MM.1S (cell line): ENCODE measurements at regions not wholly inside any gene's neighbourhood (a gene's known extent, or its start where the extent isn't known, plus 50 kb on each side); places are given as distances from the start of the nearest gene placed in this dataset.
A peak's percentile ranks its signal among the peaks of the same experiment; 100 is the strongest.

Source experiments
- DNase-seq: peaks from one replicate; pipeline ENCODE4 v3.0.0-alpha.2; 2015
- H2AFZ ChIP-seq: fragments of 300-600 bp; sonication (generic); 2 replicates; pipeline ENCODE4 v1.6.0; 2016; ENCODE audit warnings: antibody characterized with exemption, low read length
- H3F3A ChIP-seq: fragments of 300-600 bp; sonication (generic); 2 replicates; pipeline ENCODE4 v1.6.1; 2016; ENCODE audit warnings: mild to moderate bottlenecking, antibody characterized with exemption, low read length, moderate library complexity, mixed read lengths; ENCODE audit not compliant: insufficient read depth
- H3K27ac ChIP-seq: fragments of 300-600 bp; sonication (generic); 2 replicates; pipeline ENCODE4 v1.5.1; 2016; ENCODE audit warnings: mild to moderate bottlenecking, low read length
- H3K27me3 ChIP-seq: fragments of 300-600 bp; sonication (generic); replicated peaks from 2 replicates; pipeline ENCODE4 v1.6.0; 2016; ENCODE audit warnings: low read length; ENCODE audit not compliant: insufficient read depth
- H3K36me3 ChIP-seq: fragments of 300-600 bp; sonication (generic); replicated peaks from 2 replicates; pipeline ENCODE4 v1.6.1; 2016; ENCODE audit warnings: mild to moderate bottlenecking, low read length, mixed read lengths; ENCODE audit not compliant: insufficient read depth
- H3K4me1 ChIP-seq: fragments of 300-600 bp; sonication (generic); 2 replicates; pipeline ENCODE4 v1.6.1; 2016; ENCODE audit warnings: low read length, mixed read lengths
- H3K4me2 ChIP-seq: fragments of 300-600 bp; sonication (generic); 2 replicates; pipeline ENCODE4 v1.6.0; 2016; ENCODE audit warnings: low read depth, low read length
- H3K4me3 ChIP-seq: fragments of 300-600 bp; sonication (generic); 2 replicates; pipeline ENCODE4 v1.5.1; 2016; ENCODE audit warnings: low read length, mixed read lengths
- H3K79me2 ChIP-seq: fragments of 300-600 bp; sonication (generic); 2 replicates; pipeline ENCODE4 v1.6.1; 2016; ENCODE audit warnings: mixed run types, low read length, mixed read lengths
- H3K9ac ChIP-seq: fragments of 300-600 bp; sonication (generic); 2 replicates; pipeline ENCODE4 v1.6.1; 2016; ENCODE audit warnings: low read length, mixed read lengths
- H3K9me2 ChIP-seq: fragments of 300-600 bp; sonication (generic); replicated peaks from 2 replicates; pipeline ENCODE4 v1.6.1; 2016; ENCODE audit warnings: mild to moderate bottlenecking, low read length, mixed read lengths; ENCODE audit not compliant: insufficient read depth
- H3K9me3 ChIP-seq: fragments of 300-600 bp; sonication (generic); replicated peaks from 2 replicates; pipeline ENCODE4 v1.6.1; 2016; ENCODE audit warnings: mild to moderate bottlenecking, low read length, mixed read lengths; ENCODE audit not compliant: insufficient read depth
- H4K20me1 ChIP-seq: fragments of 300-600 bp; sonication (generic); 2 replicates; pipeline ENCODE4 v1.6.1; 2016; ENCODE audit warnings: mild to moderate bottlenecking, low read length, moderate library complexity, mixed read lengths; ENCODE audit not compliant: insufficient read depth
- CTCF ChIP-seq: fragments of 300-600 bp; sonication (generic); IDR thresholded peaks from 2 replicates; pipeline ENCODE4 v1.5.1; 2016; ENCODE audit warnings: antibody characterized with exemption, low read length, mixed read lengths
- EZH2 ChIP-seq: fragments of 300-600 bp; sonication (generic); optimal IDR thresholded peaks from 2 replicates; pipeline ENCODE3; 2017; ENCODE audit warnings: low read depth, mild to moderate bottlenecking, antibody characterized with exemption, low read length, mixed read lengths
- EZH2phosphoT487 ChIP-seq: fragments of 300-600 bp; sonication (generic); IDR thresholded peaks from 2 replicates; pipeline ENCODE4 v1.6.1; 2018; ENCODE audit warnings: antibody characterized with exemption, low read length

DNA sequence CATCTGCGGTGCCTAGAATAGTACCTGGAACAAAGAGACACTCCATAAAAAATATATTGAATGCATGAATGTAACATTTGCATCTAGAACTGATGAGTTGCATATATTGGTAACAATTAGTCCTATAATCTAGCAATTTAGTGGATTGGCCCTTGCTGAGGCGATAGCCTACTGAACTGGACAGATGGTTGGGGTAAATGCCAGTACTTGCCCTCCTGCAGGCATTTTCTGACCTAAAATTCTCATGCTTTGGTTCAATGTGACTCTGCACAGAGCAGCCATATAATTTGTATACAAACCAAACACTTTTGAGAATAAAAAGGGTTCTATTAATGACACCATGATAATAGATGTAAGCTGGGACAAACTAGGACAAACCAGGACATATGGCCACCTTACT, 313.6 kb downstream of the OLFM3 start:
- Histone ChIP-seq H4K20me1 (no peaks in the 10 kb centered on the region), H3K36me3 (no peaks in the 10 kb centered on the region), H3K4me1 (no peaks in the 10 kb centered on the region), H2AFZ (no peak overlapping the region), H3F3A (no peaks in the 10 kb centered on the region), H3K27me3 (no peaks in the 10 kb centered on the region), H3K79me2 (no peaks in the 10 kb centered on the region), H3K4me2 (no peak overlapping the region), H3K4me3 (no peak overlapping the region), H3K9me3 (no peaks in the 10 kb centered on the region), H3K9ac (no peak overlapping the region), H3K27ac (no peak overlapping the region), H3K9me2 (no peaks in the 10 kb centered on the region)
- no peak for TF ChIP-seq EZH2
- TF ChIP-seq CTCF, result no peak
- TF ChIP-seq EZH2phosphoT487, result no peak
- no peak for DNase-seq

- Histone ChIP-seq H2AFZ (no peak overlapping the region), H3K27ac (no peak overlapping the region)
- TF ChIP-seq EZH2 (no peak), EZH2phosphoT487 (no peak), CTCF (no peak)
Measured at GRCh38 chr1:101683561-101683960, 313.2 kb downstream of the OLFM3 start.

DNA sequence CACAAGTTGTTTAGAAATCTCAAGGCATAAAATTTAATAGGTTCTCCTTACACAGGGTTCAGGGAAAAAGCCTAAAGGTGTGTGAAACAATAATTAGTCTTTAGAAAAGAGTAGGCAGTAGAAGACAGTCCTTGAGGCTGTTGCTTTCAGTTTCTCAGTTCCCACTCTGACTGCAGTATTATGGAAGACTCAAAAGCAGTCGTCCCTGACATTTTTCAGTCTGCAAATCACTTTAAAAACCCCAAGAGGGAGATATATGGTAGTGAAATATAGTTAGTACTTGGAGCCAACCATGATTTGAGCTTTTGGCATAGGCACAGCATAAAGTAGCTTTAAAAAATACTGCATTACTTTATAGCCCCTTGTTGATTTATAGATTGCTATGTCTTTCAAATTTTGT, 299.7 kb downstream of the OLFM3 start:
- Histone ChIP-seq H3K27ac (no peak overlapping the region), H3K4me2 (0 out of 2 replicates have a peak overlapping the region, but pooled peaks have one; percentile 1), H4K20me1 (no peaks in the 10 kb centered on the region), H3K9me2 (no peaks in the 10 kb centered on the region), H3F3A (no peaks in the 10 kb centered on the region), H3K27me3 (no peaks in the 10 kb centered on the region), H3K79me2 (no peaks in the 10 kb centered on the region), H2AFZ (0 out of 2 replicates have a peak overlapping the region, but pooled peaks have one; percentile 6), H3K4me1 (no peaks in the 10 kb centered on the region), H3K4me3 (no peak overlapping the region; the same call in 1 of the 2 replicates), H3K36me3 (no peaks in the 10 kb centered on the region), H3K9ac (no peak overlapping the region), H3K9me3 (no peaks in the 10 kb centered on the region)
- peak; percentile 33 for DNase-seq
- TF ChIP-seq EZH2, result no peak

More at GRCh38 chr1:101683561-101683960, 313.2 kb downstream of the OLFM3 start:
- Histone ChIP-seq H3K27me3 (no peaks in the 10 kb centered on the region), H3K4me3 (no peak overlapping the region), H4K20me1 (no peaks in the 10 kb centered on the region), H3K36me3 (no peaks in the 10 kb centered on the region), H3F3A (no peaks in the 10 kb centered on the region), H3K9me3 (no peaks in the 10 kb centered on the region), H3K79me2 (no peaks in the 10 kb centered on the region), H3K9me2 (no peaks in the 10 kb centered on the region), H3K4me2 (no peak overlapping the region), H3K9ac (no peak overlapping the region), H3K4me1 (no peaks in the 10 kb centered on the region)
- DNase-seq, result no peak

GRCh38 chr1:101698681-101699080, 298.0 kb downstream of the OLFM3 start:
- Histone ChIP-seq H3K79me2 (no peaks in the 10 kb centered on the region), H3K4me3 (no peak overlapping the region), H3K4me2 (no peak overlapping the region), H3F3A (no peaks in the 10 kb centered on the region), H3K9me2 (no peaks in the 10 kb centered on the region), H2AFZ (no peak overlapping the region), H3K27me3 (no peaks in the 10 kb centered on the region), H3K36me3 (no peaks in the 10 kb centered on the region), H4K20me1 (no peaks in the 10 kb centered on the region), H3K9me3 (no peaks in the 10 kb centered on the region), H3K9ac (no peak overlapping the region), H3K4me1 (no peaks in the 10 kb centered on the region), H3K27ac (no peak overlapping the region)
- no peak for TF ChIP-seq EZH2phosphoT487
- no peak for TF ChIP-seq CTCF
- TF ChIP-seq EZH2, result no peak
- DNase-seq, result no peak
